ENCODE measurements at regions not wholly inside any gene's neighbourhood (a gene's known extent, or its start where the extent isn't known, plus 50 kb on each side); places are given as distances from the start of the nearest gene placed in this dataset.

GRCh38 chr3:190746986-190747385 lies 115.5 kb downstream of the GMNC start:
- TF ChIP-seq POLR2A (IDR thresholded peaks at IDR 0.05; ENCODE audit: low read depth, low read length) = no peak
- TF ChIP-seq TAF1 (IDR thresholded peaks at IDR 0.05; ENCODE audit: borderline replicate concordance, low read depth, low read length) = no peak
- TF ChIP-seq POLR2AphosphoS5 (IDR thresholded peaks at IDR 0.05; ENCODE audit: low read depth, low read length) = no peak

DNA sequence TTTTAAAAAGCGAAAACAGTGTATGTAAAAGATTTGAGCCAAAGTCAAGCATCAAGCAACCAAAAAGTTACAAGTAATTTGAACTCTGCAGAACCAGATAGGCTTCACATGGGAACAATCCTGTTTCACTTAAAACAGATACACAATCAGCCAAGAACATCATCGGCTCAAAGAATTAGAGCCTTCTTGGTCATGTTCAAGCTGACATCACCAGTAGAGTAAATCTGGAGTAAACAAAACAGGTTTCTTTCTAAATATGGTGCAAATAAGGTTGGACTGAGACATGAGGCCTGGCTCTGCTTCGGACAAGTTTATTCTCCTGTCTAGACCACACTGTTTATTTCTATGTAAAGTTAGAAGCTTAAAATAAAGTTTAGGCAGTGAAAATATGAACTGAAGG lies 116.0 kb downstream of the GMNC start:
- no peak for TF ChIP-seq POLR2AphosphoS5 (IDR thresholded peaks at IDR 0.05; ENCODE audit: low read depth, low read length)
- FAIRE-seq (no peak), DNase-seq (ENCODE audit: insufficient read length) (no peak)

More at GRCh38 chr3:190746986-190747385, 115.5 kb downstream of the GMNC start:
- no peak for DNase-seq (ENCODE audit: insufficient read length)
- no peak for FAIRE-seq

DNA sequence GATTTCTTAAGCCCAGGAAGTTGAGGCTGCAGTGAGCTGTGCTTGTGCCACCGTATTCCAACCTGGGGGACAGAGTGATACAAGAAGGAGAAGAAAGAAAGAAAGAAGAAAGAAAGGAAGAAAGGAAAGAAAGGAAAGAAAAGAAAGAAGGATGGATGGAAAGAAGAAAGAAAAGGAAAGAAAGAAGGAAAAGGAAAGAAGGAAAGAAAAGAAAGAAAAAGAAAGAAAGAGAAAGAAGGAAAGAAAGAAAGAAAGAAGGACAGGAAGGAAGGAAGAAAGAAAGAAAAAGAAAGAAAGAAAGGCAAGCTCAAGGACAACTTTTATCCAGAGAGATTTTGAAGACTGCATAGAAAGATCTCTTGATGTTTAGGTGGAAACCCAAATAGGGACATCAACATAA lies 120.7 kb downstream of the GMNC start:
- DNase-seq (ENCODE audit: insufficient read length) = no peak
- TF ChIP-seq TAF1 (IDR thresholded peaks at IDR 0.05; ENCODE audit: borderline replicate concordance, low read depth, low read length) (no peak), POLR2A (IDR thresholded peaks at IDR 0.05; ENCODE audit: low read depth, low read length) (no peak), POLR2AphosphoS5 (IDR thresholded peaks at IDR 0.05; ENCODE audit: low read depth, low read length) (no peak)
- FAIRE-seq = no peak

DNA sequence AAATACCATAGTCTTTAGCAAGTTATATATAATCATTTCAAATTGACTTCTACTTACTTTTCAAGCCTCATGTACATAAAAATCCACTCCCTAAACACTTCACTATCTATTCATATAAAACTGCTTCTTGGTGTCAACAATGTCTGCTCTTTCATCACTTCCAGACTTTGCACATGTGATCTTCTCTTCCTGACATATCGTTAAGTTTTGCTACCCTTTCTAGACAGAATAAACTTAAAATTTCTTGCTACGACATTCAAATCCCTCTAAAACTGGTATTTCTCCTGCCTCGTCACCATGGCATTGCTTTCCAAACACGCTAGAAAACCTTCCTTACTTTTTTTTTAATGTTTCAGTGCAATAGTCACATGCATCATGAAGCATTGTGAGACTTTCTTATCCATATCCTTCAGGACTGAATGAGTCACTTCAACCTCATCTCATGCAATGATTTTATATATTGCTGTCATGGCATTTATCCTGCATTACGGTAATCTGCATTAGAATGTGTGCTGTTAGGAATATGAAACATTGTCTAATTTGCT lies 122.8 kb downstream of the GMNC start:
- DNase-seq (ENCODE audit: insufficient read length) (no peak), FAIRE-seq (no peak)
- TF ChIP-seq POLR2AphosphoS5 (IDR thresholded peaks at IDR 0.05; ENCODE audit: low read depth, low read length) = no peak
- TF ChIP-seq TAF1 (IDR thresholded peaks at IDR 0.05; ENCODE audit: borderline replicate concordance, low read depth, low read length) = no peak
- no peak for TF ChIP-seq POLR2A (IDR thresholded peaks at IDR 0.05; ENCODE audit: low read depth, low read length)

- FAIRE-seq (no peak), DNase-seq (ENCODE audit: insufficient read length) (no peak)
- no peak for TF ChIP-seq TAF1 (IDR thresholded peaks at IDR 0.05; ENCODE audit: borderline replicate concordance, low read depth, low read length)
- TF ChIP-seq POLR2AphosphoS5 (IDR thresholded peaks at IDR 0.05; ENCODE audit: low read depth, low read length) = no peak
- TF ChIP-seq POLR2A (IDR thresholded peaks at IDR 0.05; ENCODE audit: low read depth, low read length) = no peak
Observed at GRCh38 chr3:190738636-190739155, 123.8 kb downstream of the GMNC start.

GRCh38 chr3:190737446-190737845 lies 125.0 kb downstream of the GMNC start:
- FAIRE-seq = no peak
- no peak for DNase-seq (ENCODE audit: insufficient read length)
- TF ChIP-seq TAF1 (IDR thresholded peaks at IDR 0.05; ENCODE audit: borderline replicate concordance, low read depth, low read length) = no peak
- no peak for TF ChIP-seq POLR2AphosphoS5 (IDR thresholded peaks at IDR 0.05; ENCODE audit: low read depth, low read length)
- TF ChIP-seq POLR2A (IDR thresholded peaks at IDR 0.05; ENCODE audit: low read depth, low read length) = no peak

GRCh38 chr3:190734490-190734889 lies 128.0 kb downstream of the GMNC start:
- DNase-seq (ENCODE audit: insufficient read length) = no peak
- TF ChIP-seq TAF1 (IDR thresholded peaks at IDR 0.05; ENCODE audit: borderline replicate concordance, low read depth, low read length) = no peak
- TF ChIP-seq POLR2A (IDR thresholded peaks at IDR 0.05; ENCODE audit: low read depth, low read length) = no peak
- FAIRE-seq = no peak

DNA sequence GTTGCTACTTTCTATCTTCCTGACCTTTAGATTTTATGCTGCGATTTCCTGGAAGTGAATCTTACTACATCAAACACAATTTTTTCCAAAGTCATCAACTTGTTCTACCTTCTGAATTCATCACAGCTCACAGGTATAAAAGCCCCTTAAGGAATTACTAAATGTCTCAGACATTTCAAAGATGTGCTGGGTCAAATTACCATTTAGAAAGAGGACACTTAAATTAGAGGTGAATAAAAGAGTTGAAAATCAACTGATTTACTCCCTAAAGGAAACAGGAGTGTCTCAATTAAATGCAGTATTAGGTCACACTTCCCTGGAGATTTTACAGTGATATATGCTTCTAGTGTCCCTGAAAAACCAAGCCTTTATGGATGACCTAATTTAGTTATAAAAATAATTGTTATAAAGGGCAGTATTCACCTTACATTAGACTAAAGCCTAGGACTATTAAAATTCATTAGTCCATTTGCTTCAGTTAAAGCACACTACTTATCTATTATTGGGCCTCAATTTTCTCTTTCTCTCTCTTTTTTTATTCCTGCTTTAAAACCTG lies 128.8 kb downstream of the GMNC start:
- DNase-seq (ENCODE audit: insufficient read length) = no peak
- no peak for TF ChIP-seq TAF1 (IDR thresholded peaks at IDR 0.05; ENCODE audit: borderline replicate concordance, low read depth, low read length)
- no peak for TF ChIP-seq POLR2AphosphoS5 (IDR thresholded peaks at IDR 0.05; ENCODE audit: low read depth, low read length)
- no peak for TF ChIP-seq POLR2A (IDR thresholded peaks at IDR 0.05; ENCODE audit: low read depth, low read length)
- no peak for FAIRE-seq

- FAIRE-seq (no peak), DNase-seq (ENCODE audit: insufficient read length) (no peak)
- TF ChIP-seq POLR2AphosphoS5 (IDR thresholded peaks at IDR 0.05; ENCODE audit: low read depth, low read length) (no peak), POLR2A (IDR thresholded peaks at IDR 0.05; ENCODE audit: low read depth, low read length) (no peak), TAF1 (IDR thresholded peaks at IDR 0.05; ENCODE audit: borderline replicate concordance, low read depth, low read length) (no peak)
Observed at GRCh38 chr3:190731596-190731995, 130.9 kb downstream of the GMNC start.

DNA sequence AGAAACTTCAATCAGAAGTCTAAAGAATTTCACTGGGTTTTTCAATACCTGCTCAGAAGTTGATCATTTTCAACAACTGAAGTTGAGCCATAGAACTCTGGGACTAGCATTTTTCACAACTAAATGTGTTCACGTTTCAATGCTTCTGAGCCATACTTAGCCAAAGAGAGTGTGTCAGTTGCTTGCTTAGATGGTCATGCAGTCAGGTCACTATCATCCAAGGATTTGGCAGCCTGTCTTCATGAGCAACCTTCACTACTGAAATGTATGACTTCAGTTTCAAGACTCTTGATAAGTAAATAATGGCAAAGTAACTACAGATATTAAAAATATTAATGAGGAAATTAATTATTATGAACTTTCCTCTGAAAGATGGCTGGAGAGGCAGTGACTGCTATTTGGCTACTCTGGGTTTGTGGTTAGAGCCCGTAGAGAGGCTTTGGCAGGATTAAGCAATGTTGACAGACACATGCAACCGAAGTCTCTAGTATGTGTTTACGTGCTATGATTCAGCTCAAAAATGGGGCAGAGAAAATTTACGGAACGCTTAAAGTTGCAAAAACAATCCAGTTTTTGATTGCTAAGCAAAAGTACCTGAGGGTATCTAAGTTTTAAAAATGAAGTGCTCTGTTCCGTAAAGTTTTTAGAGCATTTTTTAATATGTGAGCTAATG lies 133.8 kb downstream of the GMNC start:
- TF ChIP-seq POLR2AphosphoS5 (IDR thresholded peaks at IDR 0.05; ENCODE audit: low read depth, low read length) (no peak), POLR2A (IDR thresholded peaks at IDR 0.05; ENCODE audit: low read depth, low read length) (no peak), TAF1 (IDR thresholded peaks at IDR 0.05; ENCODE audit: borderline replicate concordance, low read depth, low read length) (no peak)
- no peak for FAIRE-seq
- no peak for DNase-seq (ENCODE audit: insufficient read length)

DNA sequence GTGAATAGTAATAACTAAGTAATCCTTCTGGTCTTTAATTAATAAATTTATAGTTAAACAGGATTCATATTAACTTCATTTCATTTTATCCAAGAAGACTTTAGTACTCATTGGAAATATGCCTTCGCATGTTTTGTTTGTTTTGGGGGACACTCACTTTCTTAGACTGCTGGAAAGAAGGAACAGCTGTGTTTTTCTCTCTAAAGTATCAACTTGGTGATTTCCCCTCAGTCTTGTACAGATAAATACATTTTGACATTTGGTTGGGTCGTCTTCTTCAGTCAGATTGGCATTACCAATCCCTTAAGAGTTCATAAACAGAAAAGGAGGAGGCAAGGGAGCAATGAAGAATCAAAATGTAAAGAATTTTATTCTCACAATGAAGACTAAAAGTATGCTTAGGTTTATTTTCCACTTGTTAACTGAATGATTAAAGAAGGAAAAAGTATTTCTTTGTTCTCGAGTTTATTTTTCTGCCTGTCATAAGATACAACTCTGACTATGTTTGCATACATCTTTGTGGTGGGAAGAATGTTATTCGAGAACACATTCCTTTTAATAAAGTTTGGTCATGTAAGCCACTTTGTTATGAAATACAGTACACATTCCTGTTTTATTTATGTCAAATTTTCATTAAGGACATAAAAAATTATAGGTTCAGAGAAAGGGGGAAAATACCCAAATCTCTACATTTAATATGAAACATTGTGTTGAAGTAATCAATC lies 140.2 kb downstream of the GMNC start:
- TF ChIP-seq TAF1 (IDR thresholded peaks at IDR 0.05; ENCODE audit: borderline replicate concordance, low read depth, low read length) (no peak), POLR2AphosphoS5 (IDR thresholded peaks at IDR 0.05; ENCODE audit: low read depth, low read length) (no peak), POLR2A (IDR thresholded peaks at IDR 0.05; ENCODE audit: low read depth, low read length) (no peak)
- FAIRE-seq (no peak), DNase-seq (ENCODE audit: insufficient read length) (no peak)
